GM12875 (cell line): ENCODE measurements at regions not wholly inside any gene's neighbourhood (a gene's known extent, or its start where the extent isn't known, plus 50 kb on each side); places are given as distances from the start of the nearest gene placed in this dataset.

Experiments
- H3K4me3 ChIP-seq: one replicate; pipeline ENCODE4 v1.5.1; 2011; ENCODE audit warnings: low read depth, low read length, control low read depth
- CTCF ChIP-seq: IDR thresholded peaks from 2 replicates; pipeline ENCODE4 v1.5.1; 2011; ENCODE audit warnings: low read depth, mild to moderate bottlenecking, control low read depth, inconsistent platforms, low read length, moderate library complexity, borderline replicate concordance; ENCODE audit not compliant: insufficient read depth

GRCh38 chr17:77563439-77564102 is 394.9 kb upstream of the TNRC6C start:
- no peak overlapping the region for H3K4me3 ChIP-seq
- no peak for TF ChIP-seq CTCF

- H3K4me3 ChIP-seq: no peak overlapping the region
- TF ChIP-seq CTCF: no peak
Measured at GRCh38 chr17:77564278-77564920, 394.1 kb upstream of the TNRC6C start.

- TF ChIP-seq CTCF: no peak
- H3K4me3 ChIP-seq: no peak overlapping the region
Measured at GRCh38 chr17:77565166-77565565, 393.3 kb upstream of the TNRC6C start.

- H3K4me3 ChIP-seq: no peak overlapping the region
- no peak for TF ChIP-seq CTCF
Measured at GRCh38 chr17:77566151-77566550, 392.4 kb upstream of the TNRC6C start.

GRCh38 chr17:77566566-77567138 is 391.9 kb upstream of the TNRC6C start:
- no peak for TF ChIP-seq CTCF
- no peak overlapping the region for H3K4me3 ChIP-seq

- TF ChIP-seq CTCF: no peak
- no peak overlapping the region for H3K4me3 ChIP-seq
Measured at GRCh38 chr17:77568540-77568939, 390.0 kb upstream of the TNRC6C start.

GRCh38 chr17:77569846-77570564 is 388.5 kb upstream of the TNRC6C start:
- no peak overlapping the region for H3K4me3 ChIP-seq
- no peak for TF ChIP-seq CTCF
